GM13976 (cell line): ENCODE measurements at regions not wholly inside any gene's neighbourhood (a gene's known extent, or its start where the extent isn't known, plus 50 kb on each side); places are given as distances from the start of the nearest gene placed in this dataset.

Experiments used
- DNase-seq: peaks from one replicate; pipeline ENCODE4 v3.0.0; 2012; ENCODE audit warnings: low spot score
- CTCF ChIP-seq: IDR thresholded peaks from 2 replicates; pipeline ENCODE4 v1.5.1; 2012; ENCODE audit warnings: borderline replicate concordance, mild to moderate bottlenecking; ENCODE audit not compliant: insufficient read depth; ENCODE audit errors: extremely low read depth, missing control alignments, control extremely low read depth
- in situ Hi-C: fragments of 300-500 bp; cut with MboI; formaldehyde crosslinking; loops from one replicate; pipeline ENCODE4 v1.12.0; 2022; ENCODE audit warnings: low sequenced_read_pairs, mixed read lengths, inconsistent platforms; ENCODE audit not compliant: unreplicated experiment

DNA sequence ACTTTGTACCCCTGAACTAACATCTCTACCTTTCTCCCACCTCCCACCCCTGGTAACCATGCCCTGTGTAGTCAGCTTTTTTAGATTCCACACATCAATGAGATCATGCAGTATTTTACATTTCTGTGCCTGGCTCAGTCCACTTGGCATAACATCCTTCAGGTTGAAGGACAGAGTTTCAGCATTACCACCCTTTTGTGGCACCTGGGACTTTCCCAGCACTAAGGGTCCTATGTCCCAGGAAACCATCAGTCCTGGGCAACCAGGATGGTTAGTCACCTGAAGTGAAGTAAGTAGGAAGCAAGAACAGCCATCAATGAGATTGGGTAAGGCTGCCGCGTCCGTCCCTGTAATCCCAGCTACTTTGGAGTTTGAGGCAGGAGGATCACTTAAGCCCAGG is 370.6 kb downstream of the SIPA1L2 start:
- in situ Hi-C loops, result no loop called here
- no peak for DNase-seq
- TF ChIP-seq CTCF, result no peak

DNA sequence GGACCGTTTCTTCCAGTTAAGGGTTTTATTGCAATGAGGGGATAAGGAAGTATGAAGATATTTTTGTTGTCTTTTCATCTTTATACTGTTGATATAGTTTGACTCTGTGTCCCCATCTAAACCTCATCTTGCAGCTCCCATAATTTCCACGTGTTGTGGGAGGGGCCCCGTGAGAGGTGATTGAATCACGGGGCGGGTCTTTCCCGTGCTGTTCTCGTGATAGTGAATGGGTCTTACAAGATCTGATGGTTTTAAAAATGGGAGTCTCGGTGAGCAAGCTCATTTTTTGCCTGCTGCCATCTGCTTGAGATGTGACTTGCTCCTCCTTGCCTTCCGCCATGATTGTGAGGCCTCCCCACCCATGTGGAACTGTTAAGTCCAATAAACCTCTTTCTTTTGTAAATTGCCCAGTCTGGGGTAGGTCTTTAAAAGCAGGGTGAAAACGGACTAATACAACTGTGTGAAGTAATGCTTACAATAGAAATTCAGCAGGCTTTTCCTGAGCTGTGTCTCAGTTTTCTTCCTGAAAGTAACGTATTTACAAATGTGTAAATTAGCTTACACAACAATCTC is 377.3 kb downstream of the SIPA1L2 start:
- in situ Hi-C loops, result no loop called here
- no peak for DNase-seq
- no peak for TF ChIP-seq CTCF

GRCh38 chr1:232250838-232251237 is 379.1 kb downstream of the SIPA1L2 start:
- no peak for DNase-seq
- in situ Hi-C loops, result no loop called here
- no peak for TF ChIP-seq CTCF

DNA sequence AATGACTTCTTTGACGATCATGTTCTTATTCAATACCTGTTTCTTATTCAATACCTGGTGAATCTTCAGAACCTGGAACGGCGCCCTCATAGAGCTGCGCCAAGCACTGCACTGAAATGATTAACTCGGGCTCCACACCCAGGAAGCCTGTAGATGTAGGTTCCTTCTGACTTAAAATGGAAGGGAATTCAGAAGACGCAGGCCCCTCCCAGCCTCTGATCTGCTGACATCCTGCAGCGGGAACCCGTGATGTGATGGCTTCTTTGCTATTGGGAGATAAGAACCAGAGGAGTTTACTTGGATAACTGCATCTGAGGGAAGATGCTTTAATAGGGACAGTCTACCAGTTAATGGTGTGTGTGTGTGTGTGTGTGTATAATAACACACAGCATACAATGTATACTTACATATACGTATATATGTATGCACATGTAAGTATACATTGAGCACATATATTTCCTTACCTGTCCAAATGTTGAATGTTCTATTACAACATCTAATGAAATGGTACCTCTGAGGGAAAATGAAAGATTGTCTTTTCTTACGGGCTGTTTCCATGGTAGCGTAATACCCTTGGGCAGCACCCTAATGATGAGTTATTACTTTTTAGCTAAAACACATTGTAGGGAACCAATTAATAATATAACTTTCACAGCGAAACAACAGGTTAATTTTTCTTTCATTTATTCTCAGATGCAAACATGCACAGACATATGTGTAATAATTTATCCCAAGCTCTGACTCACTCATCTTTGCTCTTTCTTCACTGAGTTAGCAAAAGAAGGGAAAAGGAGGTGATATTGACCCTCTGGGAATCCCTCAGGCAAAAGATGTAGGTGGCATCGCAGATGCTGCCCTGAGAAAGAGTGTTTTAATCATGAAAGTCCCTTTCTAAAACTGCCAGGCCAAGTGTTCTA is 379.8 kb downstream of the SIPA1L2 start:
- TF ChIP-seq CTCF, result no peak
- DNase-seq, result no peak
- in situ Hi-C loops, result loop anchor here (25.0 kb wide), 1 partner anchor 87 kb away; no protein-coding TSS in a partner anchor

GRCh38 chr1:232249339-232249738 is 380.6 kb downstream of the SIPA1L2 start:
- DNase-seq, result no peak
- in situ Hi-C loops, result loop anchor here (25.0 kb wide), 1 partner anchor 88 kb away; no protein-coding TSS in a partner anchor

More at GRCh38 chr1:232249339-232249738, 380.6 kb downstream of the SIPA1L2 start:
- no peak for TF ChIP-seq CTCF
